ENCODE measurements at regions not wholly inside any gene's neighbourhood (a gene's known extent, or its start where the extent isn't known, plus 50 kb on each side); places are given as distances from the start of the nearest gene placed in this dataset.
A peak's percentile ranks its signal among the peaks of the same experiment; 100 is the strongest.

DNA sequence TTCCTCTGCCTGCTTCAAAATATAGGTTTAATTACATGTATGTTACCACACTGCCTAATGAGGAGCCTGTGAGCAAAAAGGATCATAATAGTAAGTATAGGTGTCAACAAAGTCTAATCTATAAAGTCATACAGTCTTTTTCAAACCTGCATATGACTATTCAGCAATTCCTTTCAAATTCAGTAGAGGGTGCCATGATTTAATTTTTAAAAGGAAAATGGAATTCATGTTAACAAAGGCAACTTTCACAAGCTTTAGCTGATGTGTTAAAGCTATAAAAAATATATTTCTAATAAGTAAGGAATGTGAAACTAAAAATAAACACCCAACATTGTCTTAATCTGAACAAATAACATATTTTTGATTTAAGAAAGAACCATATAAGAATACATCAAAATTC, 52.1 kb downstream of the MPP7 start:
- DNase-seq (no peak), ATAC-seq (peak in 2 of 4 donors; percentile 40 to 42)
- H3K27me3 ChIP-seq: peaks cover 0 to 4% (median 0%) of the 10 kb centered on the region in 9 donors
- H3K27ac ChIP-seq: no peak overlapping the region
- no peak for TF ChIP-seq POLR2A (IDR thresholded peaks at IDR 0.05)
- TF ChIP-seq, protein P1, sequence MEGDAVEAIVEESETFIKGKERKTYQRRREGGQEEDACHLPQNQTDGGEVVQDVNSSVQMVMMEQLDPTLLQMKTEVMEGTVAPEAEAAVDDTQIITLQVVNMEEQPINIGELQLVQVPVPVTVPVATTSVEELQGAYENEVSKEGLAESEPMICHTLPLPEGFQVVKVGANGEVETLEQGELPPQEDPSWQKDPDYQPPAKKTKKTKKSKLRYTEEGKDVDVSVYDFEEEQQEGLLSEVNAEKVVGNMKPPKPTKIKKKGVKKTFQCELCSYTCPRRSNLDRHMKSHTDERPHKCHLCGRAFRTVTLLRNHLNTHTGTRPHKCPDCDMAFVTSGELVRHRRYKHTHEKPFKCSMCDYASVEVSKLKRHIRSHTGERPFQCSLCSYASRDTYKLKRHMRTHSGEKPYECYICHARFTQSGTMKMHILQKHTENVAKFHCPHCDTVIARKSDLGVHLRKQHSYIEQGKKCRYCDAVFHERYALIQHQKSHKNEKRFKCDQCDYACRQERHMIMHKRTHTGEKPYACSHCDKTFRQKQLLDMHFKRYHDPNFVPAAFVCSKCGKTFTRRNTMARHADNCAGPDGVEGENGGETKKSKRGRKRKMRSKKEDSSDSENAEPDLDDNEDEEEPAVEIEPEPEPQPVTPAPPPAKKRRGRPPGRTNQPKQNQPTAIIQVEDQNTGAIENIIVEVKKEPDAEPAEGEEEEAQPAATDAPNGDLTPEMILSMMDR (IDR thresholded peaks at IDR 0.05): peak; percentile 32 to 69 (median 59)
- intact Hi-C loops (cut with DNase I): loop anchor here (1.0 to 5.0 kb wide), 5 partner anchors 52 to 134 kb away; partner anchors contain the start of gene MPP7 (in 2 of the 10)
- no peaks in the 10 kb centered on the region for H3K36me3 ChIP-seq
- H3K4me3 ChIP-seq: no peak overlapping the region
- peaks cover 0 to 25% (median 1%) of the 10 kb centered on the region in 12 donors for H3K4me1 ChIP-seq
- H3K9me3 ChIP-seq: peaks cover 0 to 1% (median 0%) of the 10 kb centered on the region in 12 donors

DNA sequence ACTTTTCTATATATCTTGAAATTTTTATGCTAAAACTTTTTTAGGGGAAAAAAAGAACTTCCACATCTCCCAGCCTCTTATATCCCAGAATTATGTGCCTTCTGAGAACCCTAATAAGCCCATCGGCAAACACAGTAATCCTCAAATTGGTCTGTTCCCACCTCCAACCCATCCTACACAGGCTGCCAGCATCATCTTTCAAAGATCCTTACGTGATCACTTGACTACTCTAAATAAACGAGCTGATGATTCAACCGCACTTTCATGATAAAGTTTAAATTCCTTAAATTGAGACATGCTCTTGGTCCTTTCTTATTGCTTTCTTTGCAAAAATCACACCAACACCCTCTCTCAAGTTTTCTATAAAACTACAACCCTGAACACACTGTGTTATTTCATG, 52.5 kb downstream of the MPP7 start:
- TF ChIP-seq POLR2A (IDR thresholded peaks at IDR 0.05): no peak
- TF ChIP-seq, protein P1 (IDR thresholded peaks at IDR 0.05): no peak
- Histone ChIP-seq H3K27ac (no peak overlapping the region), H3K4me1 (peaks cover 0 to 25% (median 1%) of the 10 kb centered on the region in 12 donors), H3K36me3 (no peaks in the 10 kb centered on the region), H3K4me3 (no peak overlapping the region), H3K27me3 (peaks cover 0 to under 1% (median 0%) of the 10 kb centered on the region in 9 donors), H3K9me3 (peaks cover 0 to 5% (median 0%) of the 10 kb centered on the region in 12 donors)
- intact Hi-C loops (cut with DNase I): loop anchor here (1.0 to 5.0 kb wide), 5 partner anchors 52 to 134 kb away; partner anchors contain the start of gene MPP7 (in 2 of the 10)
- no peak for DNase-seq
- WGBS, 4 donors: 59 to 74% (median 61%) methylated on average over 4 of the region's 4 CpGs
- no peak for ATAC-seq

DNA sequence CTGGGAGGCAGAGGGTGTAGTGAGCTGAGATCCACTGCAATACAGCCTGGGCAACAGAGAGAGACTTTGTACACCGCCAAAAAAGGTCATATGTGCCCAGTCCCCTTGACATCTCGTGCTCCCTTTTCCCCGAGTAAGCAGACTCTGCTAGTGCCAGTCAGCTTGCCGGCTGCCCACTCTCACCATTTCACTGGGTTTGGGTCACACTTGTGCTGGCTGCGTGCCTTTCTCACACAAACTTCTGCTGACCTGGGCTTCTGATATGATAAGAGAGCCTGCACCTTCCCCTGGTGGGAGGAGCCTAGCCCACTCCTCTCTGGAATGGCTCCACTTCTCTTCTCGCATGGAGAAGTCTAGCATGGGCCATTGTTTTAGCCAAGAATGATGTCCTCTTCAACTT, 53.4 kb downstream of the MPP7 start:
- ATAC-seq (no peak), DNase-seq (no peak)
- Histone ChIP-seq H3K27ac (no peak overlapping the region), H3K27me3 (no peaks in the 10 kb centered on the region), H3K4me1 (peaks cover 0 to 20% (median under 1%) of the 10 kb centered on the region in 12 donors), H3K36me3 (no peaks in the 10 kb centered on the region), H3K9me3 (peaks cover 0 to 5% (median 0%) of the 10 kb centered on the region in 12 donors), H3K4me3 (no peak overlapping the region)
- intact Hi-C loops (cut with DNase I): loop anchor here in 5 of 10 donors (10.0 kb wide), 4 partner anchors 505 to 805 kb away; partner anchors contain the start of gene MKX (in 2 of the 5)
- 67 to 90% (median 70%) methylated on average over 6 of the region's 6 CpGs for WGBS, 4 donors
- TF ChIP-seq POLR2A (IDR thresholded peaks at IDR 0.05): no peak
- TF ChIP-seq, protein P1 (IDR thresholded peaks at IDR 0.05): no peak

DNA sequence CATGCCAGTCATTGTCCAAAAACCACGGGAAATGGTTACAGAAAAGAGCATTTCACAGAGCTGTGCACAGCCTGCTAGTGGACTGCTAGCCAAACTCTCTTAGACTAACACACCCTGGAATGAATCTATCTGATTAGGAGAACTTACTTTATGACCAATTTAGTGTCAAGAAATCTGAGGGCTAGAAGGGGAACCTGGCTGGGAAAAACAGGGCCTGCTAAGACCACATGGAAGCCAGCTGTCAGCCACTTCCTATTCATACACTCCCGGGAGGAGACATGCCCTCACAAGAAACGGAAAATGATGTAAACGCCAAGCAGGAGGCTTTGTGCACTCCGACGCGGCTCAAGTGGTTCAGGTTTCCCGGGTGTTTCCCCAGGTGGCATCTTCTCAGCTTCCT, 54.8 kb downstream of the MPP7 start:
- no peaks in the 10 kb centered on the region for H3K36me3 ChIP-seq
- H3K9me3 ChIP-seq: peaks cover 0 to 5% (median 0%) of the 10 kb centered on the region in 12 donors
- whole genome bisulfite sequencing, 4 donors: 29 to 56% (median 46%) methylated on average over 8 of the region's 8 CpGs
- TF ChIP-seq POLR2A (IDR thresholded peaks at IDR 0.05): no peak
- TF ChIP-seq, protein P1 (IDR thresholded peaks at IDR 0.05): no peak
- peaks cover 0 to 16% (median 0%) of the 10 kb centered on the region in 12 donors for H3K4me1 ChIP-seq
- peak in 3 of 4 donors; percentile 39 to 65 (median 42) for ATAC-seq
- H3K27me3 ChIP-seq: no peaks in the 10 kb centered on the region
- H3K4me3 ChIP-seq: no peak overlapping the region
- peak overlapping the region in 1 of 12 donors; percentile 14 for H3K27ac ChIP-seq
- DNase-seq: peak in 2 of 5 donors; percentile 10 to 22
- intact Hi-C loops (cut with DNase I): loop anchor here in 5 of 10 donors (10.0 kb wide), 4 partner anchors 503 to 803 kb away; partner anchors contain the start of gene MKX (in 2 of the 5)

Measured in heart left ventricle (tissue), 16 donors.